GM21576 (cell line): ENCODE measurements at regions not wholly inside any gene's neighbourhood (a gene's known extent, or its start where the extent isn't known, plus 50 kb on each side); places are given as distances from the start of the nearest gene placed in this dataset.
"Not testable (repeated sequence)": the region's sequence is repeated elsewhere in the genome, so short reads cannot be mapped to it uniquely, and the experiment has no call there.

Experiments used
- ATAC-seq: cut with Tn5 transposase; IDR thresholded peaks from one replicate; pipeline ENCODE4 v1.9.1; 2021; ENCODE audit warnings: mild to moderate bottlenecking, moderate library complexity; ENCODE audit not compliant: unreplicated experiment

DNA sequence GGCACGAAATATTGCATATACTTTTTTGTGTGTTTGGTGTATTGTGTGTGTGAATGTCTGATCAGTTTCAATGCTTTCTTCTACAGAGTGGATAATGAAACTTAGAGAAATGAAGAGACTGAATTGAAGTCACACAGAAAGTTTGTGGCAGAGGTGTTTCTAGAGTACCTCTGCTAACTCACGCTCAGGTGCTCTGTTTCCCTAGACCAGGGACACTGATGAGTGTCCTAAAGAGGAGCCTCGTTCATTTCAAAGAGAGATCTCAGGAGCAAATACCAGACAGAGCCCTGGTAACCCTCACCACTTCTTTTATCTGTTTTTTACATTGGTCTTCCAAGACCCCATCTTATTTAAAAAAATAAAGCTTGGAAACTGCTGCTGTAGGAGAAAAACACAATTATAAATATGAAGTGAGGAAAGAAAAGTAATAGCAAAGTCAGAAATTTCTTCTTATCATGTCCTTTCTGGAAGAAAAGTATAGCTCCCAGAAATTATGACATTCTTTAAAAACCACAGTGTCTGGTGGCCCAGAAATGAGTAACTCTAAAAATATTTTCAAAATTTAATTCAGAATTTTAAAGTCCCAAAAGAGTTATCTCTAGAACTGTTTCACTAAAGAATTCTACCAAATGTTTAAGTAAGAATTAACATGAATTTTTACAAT, 720.6 kb downstream of the RFPL4B start:
- no peak for ATAC-seq

DNA sequence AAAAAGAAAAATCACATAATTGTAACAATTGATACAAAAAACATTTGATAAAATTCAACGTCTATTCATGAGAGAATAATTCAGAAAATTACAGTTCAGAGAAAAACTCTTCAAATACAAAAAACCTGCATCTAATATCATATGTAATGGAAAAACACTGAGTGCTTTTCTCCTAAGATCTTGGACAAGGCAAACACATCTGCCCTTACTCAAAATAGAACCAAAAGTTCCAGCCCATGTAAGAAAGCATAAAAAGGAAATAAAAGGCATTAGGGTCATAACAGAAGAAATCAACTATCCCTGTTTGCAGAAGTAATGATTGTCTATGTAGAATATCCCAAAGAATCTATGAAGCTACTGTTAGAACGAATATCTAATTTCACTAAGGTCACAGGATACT, 721.4 kb downstream of the RFPL4B start:
- ATAC-seq = no peak

GRCh38 chr6:113070681-113071080, 723.6 kb downstream of the RFPL4B start:
- ATAC-seq = not testable (repeated sequence)

DNA sequence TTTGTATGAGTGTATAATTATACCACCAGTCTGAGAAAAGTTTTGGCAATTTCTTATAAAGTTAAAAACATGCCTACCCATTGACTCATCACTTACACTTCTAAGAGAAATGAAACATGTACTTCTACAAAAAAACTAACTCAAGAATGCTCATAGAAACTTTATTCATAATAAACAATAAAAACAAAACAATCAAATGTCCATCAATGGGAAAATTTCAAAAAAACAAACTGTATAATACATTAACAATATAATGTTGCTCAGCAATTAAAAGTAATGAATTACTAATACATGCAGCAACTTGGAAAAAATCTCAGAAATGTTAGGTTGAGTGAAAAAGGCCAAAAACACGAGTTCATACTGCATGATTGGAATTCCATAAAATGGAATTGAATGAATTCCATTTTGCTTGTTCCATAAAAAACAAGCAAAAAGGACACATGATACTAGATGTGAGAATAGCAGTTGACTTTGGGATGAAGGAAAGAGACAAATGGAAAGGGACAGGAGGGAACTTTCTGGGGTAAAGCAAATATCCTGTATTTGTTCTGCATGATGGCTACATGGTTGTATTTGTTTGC, 726.6 kb downstream of the RFPL4B start:
- no peak for ATAC-seq

GRCh38 chr6:113076116-113076515, 729.0 kb downstream of the RFPL4B start:
- no peak for ATAC-seq

- ATAC-seq = no peak
Observed at GRCh38 chr6:113076816-113077215, 729.7 kb downstream of the RFPL4B start.

DNA sequence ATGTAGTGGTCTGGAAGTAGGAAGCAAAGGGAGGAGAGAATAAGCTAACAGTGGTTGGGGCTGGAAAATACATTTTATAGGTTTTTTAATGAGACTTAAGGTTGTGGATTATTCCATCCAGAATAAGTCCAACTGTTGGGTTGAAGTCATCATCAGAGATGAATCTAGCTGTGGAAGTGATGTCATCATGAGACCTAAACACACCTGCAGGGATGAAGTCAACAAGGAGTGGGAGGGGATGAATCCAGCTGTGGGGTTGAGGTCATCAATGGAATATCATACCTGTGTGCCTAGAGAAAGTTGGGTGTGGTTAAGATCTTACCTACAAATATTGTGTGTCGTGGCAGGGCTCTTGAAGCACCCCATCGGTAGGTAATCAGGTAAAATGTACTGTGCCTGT, 730.7 kb downstream of the RFPL4B start:
- no peak for ATAC-seq

GRCh38 chr6:113078791-113079190, 731.7 kb downstream of the RFPL4B start:
- no peak for ATAC-seq

DNA sequence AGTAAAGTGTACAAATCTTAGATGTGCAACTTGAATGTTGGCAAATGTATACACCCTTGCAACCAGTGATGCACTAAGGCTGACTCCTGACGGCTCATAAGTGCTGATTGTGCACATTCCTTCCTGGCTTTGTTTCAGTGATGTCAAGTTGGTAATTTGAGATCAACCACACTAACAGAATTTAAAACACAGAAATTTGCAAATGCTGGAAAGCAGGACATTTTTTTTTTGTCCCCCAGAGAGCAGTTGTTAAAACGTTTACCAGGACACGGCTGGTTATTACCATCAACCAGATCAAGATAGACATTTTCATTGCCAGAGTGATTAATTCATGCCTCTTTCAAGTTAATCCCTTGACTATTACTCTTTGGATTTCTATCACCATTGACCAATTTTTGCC, 735.6 kb downstream of the RFPL4B start:
- ATAC-seq = no peak

- no peak for ATAC-seq
Observed at GRCh38 chr6:113083947-113084346, 736.8 kb downstream of the RFPL4B start.

DNA sequence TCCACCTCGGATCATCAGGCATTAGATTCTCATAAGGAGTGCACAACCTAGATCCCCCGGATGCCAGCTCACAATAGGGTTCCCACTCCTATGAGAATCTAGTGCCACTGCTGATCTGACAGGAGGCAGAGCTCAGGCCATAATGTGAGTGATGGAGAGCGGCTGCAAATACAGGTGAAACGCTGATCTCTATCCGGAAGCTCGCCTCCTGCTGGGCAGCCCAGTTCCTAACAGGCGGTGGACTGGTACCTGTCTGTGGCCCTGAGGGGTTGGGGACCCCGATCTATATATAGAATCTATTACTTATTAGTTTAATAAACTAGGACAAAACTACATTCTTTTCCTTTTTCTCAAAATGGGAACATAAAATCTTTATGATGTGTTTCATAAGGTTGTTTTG, 741.9 kb downstream of the RFPL4B start:
- no peak for ATAC-seq

DNA sequence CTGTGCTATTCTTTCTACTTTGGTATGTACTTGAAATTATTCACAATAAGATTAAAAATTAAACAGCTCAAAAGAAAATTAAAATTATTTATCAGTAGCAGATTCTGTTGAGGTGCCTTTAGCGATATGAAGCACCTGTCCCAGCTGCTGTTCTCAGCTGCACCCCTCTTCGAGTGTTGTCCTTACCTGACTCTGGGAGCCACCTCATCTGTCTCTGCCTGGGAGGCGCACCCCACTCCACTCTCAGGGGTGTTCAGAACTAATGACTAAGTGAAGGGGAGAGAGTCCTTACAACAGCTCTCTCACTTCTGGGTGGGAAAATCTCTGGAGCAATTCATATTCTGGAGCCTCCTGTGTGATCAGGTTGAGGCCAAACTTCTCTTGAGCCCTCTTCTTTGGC, 745.7 kb downstream of the RFPL4B start:
- no peak for ATAC-seq

DNA sequence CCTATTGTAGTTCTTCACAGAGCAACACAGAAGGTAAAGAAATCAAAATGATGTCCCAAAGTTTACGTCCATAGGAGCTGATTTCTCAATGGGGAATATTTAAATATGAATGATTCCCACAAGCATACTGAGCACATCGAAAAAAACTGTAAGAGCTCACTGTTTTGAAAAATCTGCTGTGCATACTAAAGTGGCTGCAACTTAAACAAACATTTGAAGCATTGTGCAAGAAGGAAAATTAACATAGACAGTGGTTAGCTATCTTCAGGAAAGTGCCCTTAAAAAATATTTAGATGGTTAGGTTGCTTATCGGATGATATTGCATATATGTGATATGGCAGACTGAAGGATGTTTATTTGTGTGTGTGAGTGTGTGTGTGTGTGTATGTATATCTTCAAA, 747.6 kb downstream of the RFPL4B start:
- ATAC-seq = no peak

DNA sequence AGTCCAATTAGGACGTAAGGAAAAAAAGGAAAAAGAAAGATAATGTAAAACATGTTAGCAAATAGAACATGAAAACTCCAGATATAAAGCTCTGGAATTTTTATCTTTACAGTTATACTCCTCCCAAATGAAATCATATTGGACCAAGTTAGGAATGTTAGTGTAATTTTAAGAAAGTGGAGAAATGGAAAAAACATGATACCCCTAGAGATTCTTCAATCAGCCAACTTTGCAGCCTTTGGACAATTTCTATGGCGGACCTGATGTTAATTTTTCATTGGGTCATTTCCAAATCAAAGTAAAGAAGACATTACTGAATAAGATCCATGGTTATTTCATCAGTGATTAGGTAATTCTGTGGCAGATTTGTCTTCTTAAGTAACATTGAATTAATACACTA, 748.7 kb downstream of the RFPL4B start:
- no peak for ATAC-seq

DNA sequence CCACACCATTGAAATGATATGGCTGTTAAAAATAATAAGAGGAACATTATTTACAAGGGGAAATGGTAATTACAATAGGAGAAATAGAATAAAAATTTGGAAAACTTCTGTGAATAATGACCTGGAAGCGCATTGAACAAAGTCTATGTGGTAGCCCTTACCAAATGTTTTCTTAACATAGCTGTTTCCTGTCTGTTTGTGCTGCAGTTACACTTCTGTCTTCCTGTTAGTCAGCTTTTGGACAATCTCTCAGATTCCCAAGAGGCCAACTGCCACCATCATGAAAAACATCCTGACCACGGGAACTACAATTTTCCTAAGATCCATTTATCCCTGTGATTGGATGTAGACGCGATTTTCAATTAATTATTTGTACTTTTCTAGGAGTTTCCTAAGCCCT, 754.4 kb upstream of the MARCKS start:
- no peak for ATAC-seq

DNA sequence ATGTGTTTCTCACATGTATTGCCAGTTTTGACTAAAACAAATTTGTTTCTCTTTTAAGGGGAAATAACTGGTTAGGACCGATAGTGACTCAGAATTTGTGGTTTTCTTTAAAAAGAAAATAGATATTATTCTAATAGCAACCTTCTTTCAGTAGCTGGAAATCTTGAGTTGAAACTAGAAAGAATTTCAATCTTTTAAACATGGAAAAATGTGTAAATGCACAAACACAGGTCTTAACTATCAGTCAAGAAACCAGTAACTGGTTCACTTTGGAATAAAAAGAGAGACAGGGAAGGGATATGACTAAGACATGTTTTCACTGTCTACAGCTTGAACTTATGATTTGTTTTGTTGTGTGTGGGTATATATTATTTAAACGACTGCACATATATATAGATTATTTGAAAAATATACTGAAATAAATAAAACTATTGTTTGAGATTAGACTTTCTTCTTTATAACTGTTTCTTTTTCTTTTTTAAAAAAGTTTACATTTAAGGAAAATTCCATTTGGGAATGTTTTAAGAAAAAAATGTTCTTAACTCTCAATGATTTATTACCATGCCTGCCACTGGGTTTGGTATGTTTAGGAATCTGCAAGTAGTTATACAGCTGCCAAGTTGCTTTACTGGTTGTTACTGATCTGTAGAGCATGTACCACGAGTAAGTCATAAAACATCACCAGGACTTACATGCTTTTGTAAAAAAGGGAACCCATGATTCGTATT, 753.3 kb upstream of the MARCKS start:
- ATAC-seq = no peak

DNA sequence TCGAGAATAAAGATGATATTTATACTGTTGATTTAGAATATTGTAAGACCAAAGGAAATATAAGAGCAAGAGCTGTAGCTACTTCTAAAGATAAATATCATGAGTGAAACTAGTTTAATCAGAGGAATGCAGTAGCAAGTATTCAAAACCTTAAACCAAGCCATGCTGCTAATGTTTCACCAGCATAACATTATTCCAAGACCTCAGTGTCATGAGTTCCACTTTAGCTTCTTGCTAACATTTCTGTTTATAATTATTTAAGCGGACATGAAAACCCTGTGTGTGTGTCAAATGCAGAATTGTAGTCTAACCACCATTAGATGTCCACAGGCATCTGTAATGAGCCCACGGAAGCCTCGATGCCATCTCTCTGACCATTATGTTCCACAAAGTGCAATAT, 752.6 kb upstream of the MARCKS start:
- no peak for ATAC-seq

DNA sequence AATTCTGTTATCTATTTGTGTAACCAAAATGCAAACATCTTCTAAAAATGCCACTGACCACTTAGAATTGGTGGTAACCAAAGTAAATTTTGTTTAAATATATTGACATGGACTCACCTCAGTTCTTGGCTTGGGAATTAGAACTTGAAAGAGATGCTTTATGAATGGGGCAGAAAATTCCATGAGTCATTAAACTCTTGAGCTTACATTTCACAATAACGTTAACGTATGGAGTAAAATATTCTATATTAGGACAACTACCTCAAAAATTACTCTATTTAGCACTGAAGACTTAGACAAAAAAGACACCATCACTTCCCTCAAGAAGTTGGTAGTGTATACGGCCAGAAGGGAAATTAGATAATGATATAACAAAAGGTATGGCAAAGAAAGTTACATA, 752.2 kb upstream of the MARCKS start:
- ATAC-seq = no peak

- no peak for ATAC-seq
Observed at GRCh38 chr6:113110211-113110610, 746.9 kb upstream of the MARCKS start.

DNA sequence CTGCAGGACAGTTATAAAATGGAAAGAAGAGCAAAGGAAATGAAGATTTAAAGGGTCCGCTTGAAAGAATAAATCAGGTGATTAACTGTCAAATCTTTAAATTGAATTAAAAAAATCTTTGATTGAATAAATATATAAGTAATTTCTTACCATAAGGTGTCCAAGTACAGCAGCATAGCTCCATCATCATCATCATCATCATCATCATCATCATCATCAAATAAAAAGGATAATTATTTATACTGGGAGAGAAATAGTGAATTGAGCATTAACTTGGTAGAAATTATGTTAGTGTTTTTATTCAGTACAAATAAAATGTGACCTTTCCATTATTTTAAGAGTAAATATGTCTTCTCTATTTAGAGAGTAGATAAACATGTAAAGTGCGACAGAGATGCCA, 745.6 kb upstream of the MARCKS start:
- no peak for ATAC-seq

- ATAC-seq = no peak
Observed at GRCh38 chr6:113112086-113112485, 745.1 kb upstream of the MARCKS start.

DNA sequence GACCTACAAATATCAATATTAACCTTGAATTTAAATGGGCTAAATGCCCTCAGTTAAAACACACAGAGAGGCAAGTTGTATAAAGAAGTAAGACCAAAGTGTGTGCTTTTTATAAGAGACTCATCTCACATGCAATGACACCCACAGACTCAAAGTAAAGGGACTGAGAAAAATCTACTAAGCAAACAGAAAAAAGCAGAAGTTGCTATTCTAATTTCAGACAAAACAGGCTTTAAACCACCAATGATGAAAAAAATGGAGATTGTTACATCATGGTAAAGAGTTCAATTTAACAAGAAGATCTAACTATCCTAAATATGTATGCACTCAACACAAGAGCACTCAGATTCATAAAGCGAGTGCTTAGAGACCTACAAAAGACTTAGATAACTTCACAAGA, 741.9 kb upstream of the MARCKS start:
- ATAC-seq = no peak

DNA sequence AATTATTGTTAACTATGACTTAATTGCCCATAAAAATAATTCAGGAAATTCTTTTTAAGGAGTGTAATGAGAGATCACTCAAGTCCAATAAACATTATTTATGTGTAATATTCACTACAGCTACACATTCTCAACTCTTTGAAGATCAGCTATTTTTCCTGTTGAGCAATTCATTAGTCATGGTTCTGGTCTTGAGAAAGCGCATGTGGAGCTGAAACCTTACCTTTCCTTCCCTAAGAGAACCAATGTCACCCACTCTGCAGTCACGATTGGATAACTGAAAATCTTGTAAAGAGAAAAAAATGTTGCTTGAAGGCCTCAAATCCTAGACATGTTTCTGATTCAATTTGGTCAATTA, 736.9 kb upstream of the MARCKS start:
- no peak for ATAC-seq
